ENCODE measurements at regions not wholly inside any gene's neighbourhood (a gene's known extent, or its start where the extent isn't known, plus 50 kb on each side); places are given as distances from the start of the nearest gene placed in this dataset.

DNA sequence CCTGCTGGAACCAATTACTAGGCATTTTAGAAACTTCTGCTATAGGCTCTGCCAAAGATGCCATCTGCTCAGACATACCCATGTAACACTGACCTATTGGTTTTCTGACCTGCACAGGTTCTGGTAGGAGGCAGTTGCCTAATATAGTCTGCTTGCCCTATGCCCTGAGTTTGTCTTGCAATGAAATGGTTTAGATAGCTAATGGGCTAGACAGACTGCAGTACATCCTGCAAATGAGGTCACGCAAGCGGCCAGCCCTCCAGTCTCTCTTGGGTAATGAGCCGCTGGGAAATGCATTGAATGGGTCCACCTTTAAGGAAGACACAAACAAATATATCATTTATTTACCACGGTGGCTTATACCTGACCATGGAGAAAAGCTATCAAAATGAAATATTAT lies 90.6 kb upstream of the B3GAT2 start (continued):
- TF ChIP-seq, protein P1, sequence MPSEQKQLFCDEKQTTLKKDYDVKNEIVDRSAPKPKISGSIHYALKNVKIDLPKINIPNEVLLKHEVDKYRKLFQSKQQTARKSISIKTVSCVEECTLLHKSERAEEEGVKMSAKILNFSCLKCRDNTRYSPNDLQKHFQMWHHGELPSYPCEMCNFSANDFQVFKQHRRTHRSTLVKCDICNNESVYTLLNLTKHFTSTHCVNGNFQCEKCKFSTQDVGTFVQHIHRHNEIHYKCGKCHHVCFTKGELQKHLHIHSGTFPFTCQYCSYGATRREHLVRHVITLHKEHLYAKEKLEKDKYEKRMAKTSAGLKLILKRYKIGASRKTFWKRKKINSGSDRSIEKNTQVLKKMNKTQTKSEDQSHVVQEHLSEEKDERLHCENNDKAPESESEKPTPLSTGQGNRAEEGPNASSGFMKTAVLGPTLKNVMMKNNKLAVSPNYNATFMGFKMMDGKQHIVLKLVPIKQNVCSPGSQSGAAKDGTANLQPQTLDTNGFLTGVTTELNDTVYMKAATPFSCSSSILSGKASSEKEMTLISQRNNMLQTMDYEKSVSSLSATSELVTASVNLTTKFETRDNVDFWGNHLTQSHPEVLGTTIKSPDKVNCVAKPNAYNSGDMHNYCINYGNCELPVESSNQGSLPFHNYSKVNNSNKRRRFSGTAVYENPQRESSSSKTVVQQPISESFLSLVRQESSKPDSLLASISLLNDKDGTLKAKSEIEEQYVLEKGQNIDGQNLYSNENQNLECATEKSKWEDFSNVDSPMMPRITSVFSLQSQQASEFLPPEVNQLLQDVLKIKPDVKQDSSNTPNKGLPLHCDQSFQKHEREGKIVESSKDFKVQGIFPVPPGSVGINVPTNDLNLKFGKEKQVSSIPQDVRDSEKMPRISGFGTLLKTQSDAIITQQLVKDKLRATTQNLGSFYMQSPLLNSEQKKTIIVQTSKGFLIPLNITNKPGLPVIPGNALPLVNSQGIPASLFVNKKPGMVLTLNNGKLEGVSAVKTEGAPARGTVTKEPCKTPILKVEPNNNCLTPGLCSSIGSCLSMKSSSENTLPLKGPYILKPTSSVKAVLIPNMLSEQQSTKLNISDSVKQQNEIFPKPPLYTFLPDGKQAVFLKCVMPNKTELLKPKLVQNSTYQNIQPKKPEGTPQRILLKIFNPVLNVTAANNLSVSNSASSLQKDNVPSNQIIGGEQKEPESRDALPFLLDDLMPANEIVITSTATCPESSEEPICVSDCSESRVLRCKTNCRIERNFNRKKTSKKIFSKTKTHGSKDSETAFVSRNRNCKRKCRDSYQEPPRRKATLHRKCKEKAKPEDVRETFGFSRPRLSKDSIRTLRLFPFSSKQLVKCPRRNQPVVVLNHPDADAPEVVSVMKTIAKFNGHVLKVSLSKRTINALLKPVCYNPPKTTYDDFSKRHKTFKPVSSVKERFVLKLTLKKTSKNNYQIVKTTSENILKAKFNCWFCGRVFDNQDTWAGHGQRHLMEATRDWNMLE (tag by site-specific recombination; conservative IDR thresholded peaks at IDR 0.05; ENCODE audit: low read depth): no peak
- no peak for TF ChIP-seq ZNF311 (tag by site-specific recombination; IDR thresholded peaks at IDR 0.05; ENCODE audit: borderline replicate concordance)
- TF ChIP-seq ZNF529 (tag by site-specific recombination; IDR thresholded peaks at IDR 0.05; ENCODE audit: insufficient replicate concordance): no peak

DNA sequence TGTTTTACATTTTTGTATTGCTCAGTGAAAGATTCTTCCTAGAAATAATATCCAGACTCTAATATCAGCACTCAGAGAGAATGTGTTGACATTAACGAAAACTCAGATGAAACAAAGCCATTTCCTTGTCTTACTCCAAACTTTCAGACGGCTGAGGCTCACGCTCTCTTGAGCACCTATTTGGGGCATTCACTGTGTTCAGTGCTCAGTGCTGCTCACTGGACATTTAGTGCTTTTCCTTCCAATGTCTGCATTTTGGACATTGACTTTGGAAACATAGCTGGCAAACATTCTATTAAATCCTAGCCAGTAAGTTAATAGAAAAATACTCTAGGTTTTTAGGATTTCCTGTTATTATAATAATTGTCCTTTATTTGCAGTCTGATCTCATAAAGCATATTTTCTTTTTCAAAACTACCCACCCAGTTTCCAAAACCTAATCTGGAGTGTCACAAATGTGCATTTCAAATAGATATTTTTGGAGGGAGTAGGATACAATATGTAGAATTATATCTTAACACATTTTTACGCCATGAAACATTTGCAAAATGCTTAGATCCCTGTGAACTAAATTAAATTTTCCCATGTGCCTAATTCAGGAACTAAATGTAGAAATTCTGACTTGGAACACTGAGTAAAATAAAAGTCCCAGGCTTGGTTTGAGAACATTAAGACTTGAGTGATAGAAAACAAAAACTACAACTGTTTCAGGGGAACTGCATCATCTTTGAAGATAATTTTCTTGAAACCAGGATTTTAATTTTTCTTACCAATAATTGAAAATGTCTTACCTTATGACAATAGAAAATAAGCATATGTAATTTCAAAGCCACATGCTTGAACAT lies 91.7 kb upstream of the B3GAT2 start:
- ChIA-PET CTCF (interaction anchor here (1.3 kb wide), 1 partner anchor 163 kb away, joined by 3 read pairs; no protein-coding TSS in a partner anchor), POLR2A (no interaction called here)
- Histone ChIP-seq H3K4me1 (ENCODE audit: control insufficient read depth, insufficient read depth, low read length) (no peaks in the 10 kb centered on the region), H3K4me3 (ENCODE audit: low read depth, low read length) (no peak overlapping the region), H3K36me3 (ENCODE audit: control insufficient read depth in 2 of 2, insufficient read depth in 1 of 2, low read length in 2 of 2) (no peaks in the 10 kb centered on the region), H3K27ac (ENCODE audit: extremely low read depth, low read depth, low read length) (no peak overlapping the region), H3K9me3 (ENCODE audit: control insufficient read depth, insufficient read depth, low read depth, low read length) (no peaks in the 10 kb centered on the region)
- no peak for TF ChIP-seq ZSCAN16 (tag by site-specific recombination; IDR thresholded peaks at IDR 0.05)
- no peak for TF ChIP-seq REPIN1 (tag by site-specific recombination; IDR thresholded peaks at IDR 0.05; ENCODE audit: low read depth)
- no peak for TF ChIP-seq SP3 (tag by site-specific recombination; IDR thresholded peaks at IDR 0.05)
- TF ChIP-seq ZNF677 (tag by site-specific recombination; IDR thresholded peaks at IDR 0.05): no peak
- no peak for TF ChIP-seq ZNF248 (tag by site-specific recombination; IDR thresholded peaks at IDR 0.05)
- TF ChIP-seq ZFP37 (tag by site-specific recombination; IDR thresholded peaks at IDR 0.05): no peak
- TF ChIP-seq, protein P2, sequence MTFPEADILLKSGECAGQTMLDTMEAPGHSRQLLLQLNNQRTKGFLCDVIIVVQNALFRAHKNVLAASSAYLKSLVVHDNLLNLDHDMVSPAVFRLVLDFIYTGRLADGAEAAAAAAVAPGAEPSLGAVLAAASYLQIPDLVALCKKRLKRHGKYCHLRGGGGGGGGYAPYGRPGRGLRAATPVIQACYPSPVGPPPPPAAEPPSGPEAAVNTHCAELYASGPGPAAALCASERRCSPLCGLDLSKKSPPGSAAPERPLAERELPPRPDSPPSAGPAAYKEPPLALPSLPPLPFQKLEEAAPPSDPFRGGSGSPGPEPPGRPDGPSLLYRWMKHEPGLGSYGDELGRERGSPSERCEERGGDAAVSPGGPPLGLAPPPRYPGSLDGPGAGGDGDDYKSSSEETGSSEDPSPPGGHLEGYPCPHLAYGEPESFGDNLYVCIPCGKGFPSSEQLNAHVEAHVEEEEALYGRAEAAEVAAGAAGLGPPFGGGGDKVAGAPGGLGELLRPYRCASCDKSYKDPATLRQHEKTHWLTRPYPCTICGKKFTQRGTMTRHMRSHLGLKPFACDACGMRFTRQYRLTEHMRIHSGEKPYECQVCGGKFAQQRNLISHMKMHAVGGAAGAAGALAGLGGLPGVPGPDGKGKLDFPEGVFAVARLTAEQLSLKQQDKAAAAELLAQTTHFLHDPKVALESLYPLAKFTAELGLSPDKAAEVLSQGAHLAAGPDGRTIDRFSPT (tag by site-specific recombination; IDR thresholded peaks at IDR 0.05): no peak
- TF ChIP-seq ZNF184 (tag by site-specific recombination; IDR thresholded peaks at IDR 0.05): no peak
- no peak for TF ChIP-seq SCRT1 (tag by site-specific recombination; IDR thresholded peaks at IDR 0.05; ENCODE audit: borderline replicate concordance)

- POLR2A ChIA-PET: no interaction called here
- CTCF ChIA-PET: interaction anchor here (0.6 to 1.3 kb wide), 2 partner anchors 90 to 164 kb away, joined by 3 to 6 read pairs; no protein-coding TSS in a partner anchor
- H3K4me3 ChIP-seq (ENCODE audit: low read depth, low read length): no peak overlapping the region
- H3K27ac ChIP-seq (ENCODE audit: extremely low read depth, low read depth, low read length): no peak overlapping the region
- no peaks in the 10 kb centered on the region for H3K9me3 ChIP-seq (ENCODE audit: control insufficient read depth, insufficient read depth, low read depth, low read length)
- H3K4me1 ChIP-seq (ENCODE audit: control insufficient read depth, insufficient read depth, low read length): no peaks in the 10 kb centered on the region
- H3K36me3 ChIP-seq (ENCODE audit: control insufficient read depth in 2 of 2, insufficient read depth in 1 of 2, low read length in 2 of 2): no peaks in the 10 kb centered on the region
- TF ChIP-seq ZNF214 (tag by site-specific recombination; IDR thresholded peaks at IDR 0.05; ENCODE audit: borderline replicate concordance) (no peak), ZFP69B (tag by site-specific recombination; IDR thresholded peaks at IDR 0.05) (no peak), TCF7L2 (IDR thresholded peaks at IDR 0.05; ENCODE audit: borderline replicate concordance, low read depth, low read length) (no peak), ZNF157 (tag by site-specific recombination; IDR thresholded peaks at IDR 0.05) (no peak), ZNF155 (tag by site-specific recombination; IDR thresholded peaks at IDR 0.05) (no peak), ZNF248 (tag by site-specific recombination; IDR thresholded peaks at IDR 0.05) (no peak)
- TF ChIP-seq, protein P3, sequence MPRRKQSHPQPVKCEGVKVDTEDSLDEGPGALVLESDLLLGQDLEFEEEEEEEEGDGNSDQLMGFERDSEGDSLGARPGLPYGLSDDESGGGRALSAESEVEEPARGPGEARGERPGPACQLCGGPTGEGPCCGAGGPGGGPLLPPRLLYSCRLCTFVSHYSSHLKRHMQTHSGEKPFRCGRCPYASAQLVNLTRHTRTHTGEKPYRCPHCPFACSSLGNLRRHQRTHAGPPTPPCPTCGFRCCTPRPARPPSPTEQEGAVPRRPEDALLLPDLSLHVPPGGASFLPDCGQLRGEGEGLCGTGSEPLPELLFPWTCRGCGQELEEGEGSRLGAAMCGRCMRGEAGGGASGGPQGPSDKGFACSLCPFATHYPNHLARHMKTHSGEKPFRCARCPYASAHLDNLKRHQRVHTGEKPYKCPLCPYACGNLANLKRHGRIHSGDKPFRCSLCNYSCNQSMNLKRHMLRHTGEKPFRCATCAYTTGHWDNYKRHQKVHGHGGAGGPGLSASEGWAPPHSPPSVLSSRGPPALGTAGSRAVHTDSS (tag by site-specific recombination; IDR thresholded peaks at IDR 0.05): no peak
- TF ChIP-seq, protein P4, sequence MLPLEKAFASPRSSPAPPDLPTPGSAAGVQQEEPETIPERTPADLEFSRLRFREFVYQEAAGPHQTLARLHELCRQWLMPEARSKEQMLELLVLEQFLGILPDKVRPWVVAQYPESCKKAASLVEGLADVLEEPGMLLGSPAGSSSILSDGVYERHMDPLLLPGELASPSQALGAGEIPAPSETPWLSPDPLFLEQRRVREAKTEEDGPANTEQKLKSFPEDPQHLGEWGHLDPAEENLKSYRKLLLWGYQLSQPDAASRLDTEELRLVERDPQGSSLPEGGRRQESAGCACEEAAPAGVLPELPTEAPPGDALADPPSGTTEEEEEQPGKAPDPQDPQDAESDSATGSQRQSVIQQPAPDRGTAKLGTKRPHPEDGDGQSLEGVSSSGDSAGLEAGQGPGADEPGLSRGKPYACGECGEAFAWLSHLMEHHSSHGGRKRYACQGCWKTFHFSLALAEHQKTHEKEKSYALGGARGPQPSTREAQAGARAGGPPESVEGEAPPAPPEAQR (tag by site-specific recombination; IDR thresholded peaks at IDR 0.05): no peak
- TF ChIP-seq, protein P5, sequence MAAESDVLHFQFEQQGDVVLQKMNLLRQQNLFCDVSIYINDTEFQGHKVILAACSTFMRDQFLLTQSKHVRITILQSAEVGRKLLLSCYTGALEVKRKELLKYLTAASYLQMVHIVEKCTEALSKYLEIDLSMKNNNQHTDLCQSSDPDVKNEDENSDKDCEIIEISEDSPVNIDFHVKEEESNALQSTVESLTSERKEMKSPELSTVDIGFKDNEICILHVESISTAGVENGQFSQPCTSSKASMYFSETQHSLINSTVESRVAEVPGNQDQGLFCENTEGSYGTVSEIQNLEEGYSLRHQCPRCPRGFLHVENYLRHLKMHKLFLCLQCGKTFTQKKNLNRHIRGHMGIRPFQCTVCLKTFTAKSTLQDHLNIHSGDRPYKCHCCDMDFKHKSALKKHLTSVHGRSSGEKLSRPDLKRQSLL (tag by site-specific recombination; IDR thresholded peaks at IDR 0.05): no peak
These were observed 92.4 kb upstream of the B3GAT2 start for GRCh38 chr6:71049198-71049770.

Measured in HEK293 (cell line).